AG09319 (cell line): ENCODE measurements at regions not wholly inside any gene's neighbourhood (a gene's known extent, or its start where the extent isn't known, plus 50 kb on each side); places are given as distances from the start of the nearest gene placed in this dataset.

Source experiments
- DNase-seq: peaks from one replicate; pipeline ENCODE4 v3.0.0-alpha.2; 2010; ENCODE audit warnings: low read depth; ENCODE audit errors: extremely low read depth
- CTCF ChIP-seq: IDR thresholded peaks from 2 replicates; pipeline ENCODE4 v1.5.1; 2011; ENCODE audit warnings: low read depth, mild to moderate bottlenecking, inconsistent platforms, low read length, moderate library complexity

GRCh38 chr18:51941999-51942398, 398.0 kb upstream of the DCC start:
- TF ChIP-seq CTCF: no peak
- no peak for DNase-seq

- no peak for TF ChIP-seq CTCF
Measured at GRCh38 chr18:51943281-51943680, 396.7 kb upstream of the DCC start.

GRCh38 chr18:51946946-51947345, 393.1 kb upstream of the DCC start:
- TF ChIP-seq CTCF: no peak
- no peak for DNase-seq

More at GRCh38 chr18:51943281-51943680, 396.7 kb upstream of the DCC start:
- DNase-seq: no peak

- TF ChIP-seq CTCF: no peak
- DNase-seq: no peak
Measured at GRCh38 chr18:51952844-51953243, 387.2 kb upstream of the DCC start.

- no peak for TF ChIP-seq CTCF
- DNase-seq: no peak
Measured at GRCh38 chr18:51953521-51953920, 386.5 kb upstream of the DCC start.

- no peak for TF ChIP-seq CTCF
- DNase-seq: no peak
Measured at GRCh38 chr18:51955136-51955535, 384.9 kb upstream of the DCC start.

GRCh38 chr18:51957001-51957400, 383.0 kb upstream of the DCC start:
- no peak for DNase-seq
- TF ChIP-seq CTCF: no peak
